HG02852 (cell line): ENCODE measurements at regions not wholly inside any gene's neighbourhood (a gene's known extent, or its start where the extent isn't known, plus 50 kb on each side); places are given as distances from the start of the nearest gene placed in this dataset.

Experiments
- ATAC-seq: cut with Tn5 transposase; IDR thresholded peaks from one replicate; pipeline ENCODE4 v1.9.1; 2021; ENCODE audit warnings: mild to moderate bottlenecking, moderate library complexity; ENCODE audit not compliant: unreplicated experiment

GRCh38 chr11:113555071-113555619 is 79.9 kb upstream of the DRD2 start:
- ATAC-seq = no peak

GRCh38 chr11:113554526-113554925 is 79.3 kb upstream of the DRD2 start:
- no peak for ATAC-seq

- no peak for ATAC-seq
These were observed 78.7 kb upstream of the DRD2 start for GRCh38 chr11:113553915-113554314.

GRCh38 chr11:113553235-113553634 is 78.0 kb upstream of the DRD2 start:
- no peak for ATAC-seq

GRCh38 chr11:113552271-113552670 is 77.1 kb upstream of the DRD2 start:
- no peak for ATAC-seq

GRCh38 chr11:113551645-113552044 is 76.4 kb upstream of the DRD2 start:
- ATAC-seq = no peak

- no peak for ATAC-seq
These were observed 74.7 kb upstream of the DRD2 start for GRCh38 chr11:113549611-113550578.

- no peak for ATAC-seq
These were observed 73.9 kb upstream of the DRD2 start for GRCh38 chr11:113549061-113549460.

- ATAC-seq = no peak
These were observed 72.5 kb upstream of the DRD2 start for GRCh38 chr11:113547739-113548138.

GRCh38 chr11:113546757-113547507 is 71.7 kb upstream of the DRD2 start:
- no peak for ATAC-seq

- ATAC-seq = no peak
These were observed 67.2 kb upstream of the DRD2 start for GRCh38 chr11:113542420-113542819.

- ATAC-seq = no peak
These were observed 65.5 kb upstream of the DRD2 start for GRCh38 chr11:113540416-113541330.

- ATAC-seq = no peak
These were observed 63.5 kb upstream of the DRD2 start for GRCh38 chr11:113538451-113539412.

- no peak for ATAC-seq
These were observed 59.4 kb upstream of the DRD2 start for GRCh38 chr11:113534625-113535024.

- ATAC-seq = no peak
These were observed 58.2 kb upstream of the DRD2 start for GRCh38 chr11:113533425-113533698.

GRCh38 chr11:113532697-113533424 is 57.7 kb upstream of the DRD2 start:
- ATAC-seq = no peak

- no peak for ATAC-seq
These were observed 56.6 kb upstream of the DRD2 start for GRCh38 chr11:113531575-113532451.

- ATAC-seq = no peak
These were observed 55.9 kb upstream of the DRD2 start for GRCh38 chr11:113531083-113531482.
